ENCODE measurements at regions not wholly inside any gene's neighbourhood (a gene's known extent, or its start where the extent isn't known, plus 50 kb on each side); places are given as distances from the start of the nearest gene placed in this dataset.
"Not testable (repeated sequence)": the region's sequence is repeated elsewhere in the genome, so short reads cannot be mapped to it uniquely, and the experiment has no call there.

- Histone ChIP-seq H3K4me3 (no peak overlapping the region), H3K36me3 (no peaks in the 10 kb centered on the region), H3K9me3 (peaks cover 0 to 3% of the 10 kb centered on the region in 2 donors), H3K4me1 (no peaks in the 10 kb centered on the region), H3K27ac (no peak overlapping the region), H3K27me3 (no peaks in the 10 kb centered on the region)
- DNase-seq: no peak
- ATAC-seq: no peak
- no peak for TF ChIP-seq CTCF (IDR thresholded peaks at IDR 0.05)
- intact Hi-C loops (cut with DNase I): no loop called here
Observed at GRCh38 chr1:194367121-194367520, 1180.7 kb upstream of the B3GALT2 start.

GRCh38 chr1:194366705-194367104 lies 1180.3 kb upstream of the B3GALT2 start:
- H3K27me3 ChIP-seq: no peaks in the 10 kb centered on the region
- no peak for ATAC-seq
- intact Hi-C loops (cut with DNase I): no loop called here
- no peak for DNase-seq
- no peaks in the 10 kb centered on the region for H3K4me1 ChIP-seq
- no peak overlapping the region for H3K4me3 ChIP-seq
- no peak for TF ChIP-seq CTCF (IDR thresholded peaks at IDR 0.05)
- H3K27ac ChIP-seq: no peak overlapping the region
- peaks cover 0 to 3% of the 10 kb centered on the region in 2 donors for H3K9me3 ChIP-seq
- H3K36me3 ChIP-seq: no peaks in the 10 kb centered on the region

GRCh38 chr1:194362327-194362726 lies 1175.9 kb upstream of the B3GALT2 start:
- no peaks in the 10 kb centered on the region for H3K4me1 ChIP-seq
- intact Hi-C loops (cut with DNase I): no loop called here
- H3K27ac ChIP-seq: no peak overlapping the region
- TF ChIP-seq CTCF (IDR thresholded peaks at IDR 0.05): no peak
- H3K27me3 ChIP-seq: no peaks in the 10 kb centered on the region
- no peaks in the 10 kb centered on the region for H3K9me3 ChIP-seq
- ATAC-seq: no peak
- H3K36me3 ChIP-seq: no peaks in the 10 kb centered on the region
- H3K4me3 ChIP-seq: no peak overlapping the region
- DNase-seq: no peak

GRCh38 chr1:194361374-194362131 lies 1175.1 kb upstream of the B3GALT2 start:
- Histone ChIP-seq H3K9me3 (no peaks in the 10 kb centered on the region), H3K4me1 (no peaks in the 10 kb centered on the region), H3K36me3 (no peaks in the 10 kb centered on the region), H3K27me3 (no peaks in the 10 kb centered on the region), H3K4me3 (no peak overlapping the region), H3K27ac (no peak overlapping the region)
- intact Hi-C loops (cut with DNase I): no loop called here
- DNase-seq (no peak), ATAC-seq (no peak)
- no peak for TF ChIP-seq CTCF (IDR thresholded peaks at IDR 0.05)

- H3K4me3 ChIP-seq: no peak overlapping the region
- no peaks in the 10 kb centered on the region for H3K36me3 ChIP-seq
- no peaks in the 10 kb centered on the region for H3K9me3 ChIP-seq
- no peak overlapping the region for H3K27ac ChIP-seq
- TF ChIP-seq CTCF (IDR thresholded peaks at IDR 0.05): no peak
- H3K4me1 ChIP-seq: no peaks in the 10 kb centered on the region
- H3K27me3 ChIP-seq: no peaks in the 10 kb centered on the region
- ATAC-seq (no peak), DNase-seq (peak in 1 of 4 donors; percentile 65)
- intact Hi-C loops (cut with DNase I): no loop called here
Observed at GRCh38 chr1:194358208-194358581, 1171.8 kb upstream of the B3GALT2 start.

GRCh38 chr1:194357573-194358207 lies 1171.3 kb upstream of the B3GALT2 start:
- H3K27ac ChIP-seq; intact Hi-C loops (cut with DNase I); H3K9me3 ChIP-seq; H3K27me3 ChIP-seq; H3K36me3 ChIP-seq; H3K4me1 ChIP-seq; ATAC-seq; H3K4me3 ChIP-seq: not testable (repeated sequence)
- DNase-seq: peak in 1 of 4 donors; percentile 43

All from left lung (tissue), 4 donors.